Thyroid gland (tissue), 4 donors: ENCODE measurements at regions not wholly inside any gene's neighbourhood (a gene's known extent, or its start where the extent isn't known, plus 50 kb on each side); places are given as distances from the start of the nearest gene placed in this dataset.

ENCODE experiments used
- POLR2A ChIP-seq, 2 donors: fragments of 450-650 bp; IDR thresholded peaks; one replicate each; pipeline ENCODE4 v1.6.1; 2017; ENCODE audit warnings: antibody characterized with exemption in 2 of 2, mild to moderate bottlenecking in 2 of 2, moderate library complexity in 1 of 2
- TF ChIP-seq, protein P1 (sequence below), 6 experiments: fragments of 200-600 bp in 3 of 6; fragments of 450-650 bp in 3 of 6; sonication (generic) in 3 of 6; IDR thresholded peaks; one replicate each; pipeline ENCODE4 v1.5.1; 2016 to 2019; ENCODE audit warnings: antibody characterized with exemption in 6 of 6, mild to moderate bottlenecking in 2 of 6, inconsistent platforms in 1 of 6, moderate library complexity in 1 of 6

GRCh38 chr12:66899588-66899987 is 220.7 kb upstream of the GRIP1 start:
- TF ChIP-seq, protein P1, sequence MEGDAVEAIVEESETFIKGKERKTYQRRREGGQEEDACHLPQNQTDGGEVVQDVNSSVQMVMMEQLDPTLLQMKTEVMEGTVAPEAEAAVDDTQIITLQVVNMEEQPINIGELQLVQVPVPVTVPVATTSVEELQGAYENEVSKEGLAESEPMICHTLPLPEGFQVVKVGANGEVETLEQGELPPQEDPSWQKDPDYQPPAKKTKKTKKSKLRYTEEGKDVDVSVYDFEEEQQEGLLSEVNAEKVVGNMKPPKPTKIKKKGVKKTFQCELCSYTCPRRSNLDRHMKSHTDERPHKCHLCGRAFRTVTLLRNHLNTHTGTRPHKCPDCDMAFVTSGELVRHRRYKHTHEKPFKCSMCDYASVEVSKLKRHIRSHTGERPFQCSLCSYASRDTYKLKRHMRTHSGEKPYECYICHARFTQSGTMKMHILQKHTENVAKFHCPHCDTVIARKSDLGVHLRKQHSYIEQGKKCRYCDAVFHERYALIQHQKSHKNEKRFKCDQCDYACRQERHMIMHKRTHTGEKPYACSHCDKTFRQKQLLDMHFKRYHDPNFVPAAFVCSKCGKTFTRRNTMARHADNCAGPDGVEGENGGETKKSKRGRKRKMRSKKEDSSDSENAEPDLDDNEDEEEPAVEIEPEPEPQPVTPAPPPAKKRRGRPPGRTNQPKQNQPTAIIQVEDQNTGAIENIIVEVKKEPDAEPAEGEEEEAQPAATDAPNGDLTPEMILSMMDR (IDR thresholded peaks at IDR 0.05): no peak
- no peak for TF ChIP-seq POLR2A (IDR thresholded peaks at IDR 0.05)
